ENCODE measurements at regions not wholly inside any gene's neighbourhood (a gene's known extent, or its start where the extent isn't known, plus 50 kb on each side); places are given as distances from the start of the nearest gene placed in this dataset.
A peak's percentile ranks its signal among the peaks of the same experiment; 100 is the strongest.

GRCh38 chr3:99366663-99367429 is 271.5 kb upstream of the COL8A1 start:
- peak; percentile 11 for DNase-seq (ENCODE audit: low spot score)

- no peak for DNase-seq (ENCODE audit: low spot score)
Observed at GRCh38 chr3:99365979-99366378, 272.4 kb upstream of the COL8A1 start.

GRCh38 chr3:99365396-99365795 is 273.0 kb upstream of the COL8A1 start:
- DNase-seq (ENCODE audit: low spot score): no peak

GRCh38 chr3:99357131-99357530 is 281.3 kb upstream of the COL8A1 start:
- no peak for DNase-seq (ENCODE audit: low spot score)

- DNase-seq (ENCODE audit: low spot score): no peak
Observed at GRCh38 chr3:99356696-99357095, 281.7 kb upstream of the COL8A1 start.

- DNase-seq (ENCODE audit: low spot score): peak; percentile 3
Observed at GRCh38 chr3:99355465-99355864, 282.9 kb upstream of the COL8A1 start.

GRCh38 chr3:99352811-99353210 is 285.6 kb upstream of the COL8A1 start:
- DNase-seq (ENCODE audit: low spot score): no peak

- DNase-seq (ENCODE audit: low spot score): no peak
Observed at GRCh38 chr3:99351122-99351521, 287.3 kb upstream of the COL8A1 start.

- DNase-seq (ENCODE audit: low spot score): no peak
Observed at GRCh38 chr3:99348451-99348850, 289.9 kb upstream of the COL8A1 start.

- DNase-seq (ENCODE audit: low spot score): no peak
Observed at GRCh38 chr3:99344216-99344615, 294.2 kb upstream of the COL8A1 start.

- no peak for DNase-seq (ENCODE audit: low spot score)
Observed at GRCh38 chr3:99342383-99342782, 296.0 kb upstream of the COL8A1 start.

GRCh38 chr3:99339222-99339621 is 299.2 kb upstream of the COL8A1 start:
- DNase-seq (ENCODE audit: low spot score): no peak

- DNase-seq (ENCODE audit: low spot score): no peak
Observed at GRCh38 chr3:99332718-99333117, 305.7 kb upstream of the COL8A1 start.

GRCh38 chr3:99332276-99332675 is 306.1 kb upstream of the COL8A1 start:
- DNase-seq (ENCODE audit: low spot score): no peak

GRCh38 chr3:99330924-99331532 is 307.4 kb upstream of the COL8A1 start:
- DNase-seq (ENCODE audit: low spot score): no peak

GRCh38 chr3:99330281-99330680 is 308.1 kb upstream of the COL8A1 start:
- DNase-seq (ENCODE audit: low spot score): no peak

- DNase-seq (ENCODE audit: low spot score): no peak
Observed at GRCh38 chr3:99325402-99325801, 313.0 kb upstream of the COL8A1 start.

- DNase-seq (ENCODE audit: low spot score): no peak
Observed at GRCh38 chr3:99324636-99325203, 313.7 kb upstream of the COL8A1 start.

- DNase-seq (ENCODE audit: low spot score): no peak
Observed at GRCh38 chr3:99323940-99324339, 314.5 kb upstream of the COL8A1 start.

GRCh38 chr3:99322551-99322950 is 315.8 kb upstream of the COL8A1 start:
- DNase-seq (ENCODE audit: low spot score): no peak

GRCh38 chr3:99321261-99321660 is 317.1 kb upstream of the COL8A1 start:
- no peak for DNase-seq (ENCODE audit: low spot score)

GRCh38 chr3:99319961-99320360 is 318.4 kb upstream of the COL8A1 start:
- no peak for DNase-seq (ENCODE audit: low spot score)

GRCh38 chr3:99319450-99319849 is 318.9 kb upstream of the COL8A1 start:
- DNase-seq (ENCODE audit: low spot score): no peak

GRCh38 chr3:99317201-99317600 is 321.2 kb upstream of the COL8A1 start:
- no peak for DNase-seq (ENCODE audit: low spot score)
